ENCODE measurements at regions not wholly inside any gene's neighbourhood (a gene's known extent, or its start where the extent isn't known, plus 50 kb on each side); places are given as distances from the start of the nearest gene placed in this dataset.

- DNase-seq (ENCODE audit: low read depth): no peak
- H3K4me3 ChIP-seq (ENCODE audit: low read depth, low read length): no peak overlapping the region
- TF ChIP-seq CTCF (IDR thresholded peaks at IDR 0.05; ENCODE audit: low read depth, low read length, missing control alignments): no peak
Observed at GRCh38 chr4:185965426-185966384, 103.3 kb upstream of the TLR3 start.

- no peak for TF ChIP-seq CTCF (IDR thresholded peaks at IDR 0.05; ENCODE audit: low read depth, low read length, missing control alignments)
- no peak for DNase-seq (ENCODE audit: low read depth)
Observed at GRCh38 chr4:185966549-185966948, 102.4 kb upstream of the TLR3 start.

GRCh38 chr4:185966997-185967775, 101.8 kb upstream of the TLR3 start:
- no peak overlapping the region for H3K4me3 ChIP-seq (ENCODE audit: low read depth, low read length)
- DNase-seq (ENCODE audit: low read depth): no peak
- no peak for TF ChIP-seq CTCF (IDR thresholded peaks at IDR 0.05; ENCODE audit: low read depth, low read length, missing control alignments)

More at GRCh38 chr4:185966549-185966948, 102.4 kb upstream of the TLR3 start:
- no peak overlapping the region for H3K4me3 ChIP-seq (ENCODE audit: low read depth, low read length)

GRCh38 chr4:185969657-185970056, 99.3 kb upstream of the TLR3 start:
- no peak for DNase-seq (ENCODE audit: low read depth)

GRCh38 chr4:185987961-185988627, 80.9 kb upstream of the TLR3 start:
- H3K4me3 ChIP-seq (ENCODE audit: low read depth, low read length): no peak overlapping the region
- DNase-seq (ENCODE audit: low read depth): no peak
- TF ChIP-seq CTCF (IDR thresholded peaks at IDR 0.05; ENCODE audit: low read depth, low read length, missing control alignments): no peak

More at GRCh38 chr4:185969657-185970056, 99.3 kb upstream of the TLR3 start:
- TF ChIP-seq CTCF (IDR thresholded peaks at IDR 0.05; ENCODE audit: low read depth, low read length, missing control alignments): no peak
- H3K4me3 ChIP-seq (ENCODE audit: low read depth, low read length): no peak overlapping the region

- H3K4me3 ChIP-seq (ENCODE audit: low read depth, low read length): no peak overlapping the region
- peak; percentile 4 for DNase-seq (ENCODE audit: low read depth)
- no peak for TF ChIP-seq CTCF (IDR thresholded peaks at IDR 0.05; ENCODE audit: low read depth, low read length, missing control alignments)
Observed at GRCh38 chr4:185991770-185992169, 77.2 kb upstream of the TLR3 start.
